HG03060 (cell line): ENCODE measurements at regions not wholly inside any gene's neighbourhood (a gene's known extent, or its start where the extent isn't known, plus 50 kb on each side); places are given as distances from the start of the nearest gene placed in this dataset.
"Not testable (repeated sequence)": the region's sequence is repeated elsewhere in the genome, so short reads cannot be mapped to it uniquely, and the experiment has no call there.

Experiments used
- ATAC-seq: cut with Tn5 transposase; IDR thresholded peaks from one replicate; pipeline ENCODE4 v1.9.1; 2021; ENCODE audit warnings: low read depth, moderate number of reproducible peaks; ENCODE audit not compliant: unreplicated experiment

DNA sequence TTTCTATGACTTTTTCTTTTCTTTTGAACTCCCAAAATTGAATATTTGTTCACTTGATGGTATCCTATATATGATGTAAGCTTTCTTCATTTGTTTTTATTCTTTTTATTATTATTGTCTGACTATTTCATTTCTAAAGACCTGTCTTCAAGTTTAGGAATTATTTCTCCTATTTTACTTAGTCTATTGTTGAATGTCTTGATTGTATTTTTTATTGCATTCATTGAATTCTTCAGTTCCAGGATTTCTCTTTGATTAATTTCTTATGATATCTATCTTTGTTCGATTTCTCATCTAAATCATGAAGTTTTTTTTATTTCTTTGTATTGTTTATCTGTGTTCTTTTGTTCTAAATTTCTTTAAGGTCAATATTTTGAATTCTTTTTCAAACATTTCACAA is 238.8 kb downstream of the TTC6 start:
- no peak for ATAC-seq

DNA sequence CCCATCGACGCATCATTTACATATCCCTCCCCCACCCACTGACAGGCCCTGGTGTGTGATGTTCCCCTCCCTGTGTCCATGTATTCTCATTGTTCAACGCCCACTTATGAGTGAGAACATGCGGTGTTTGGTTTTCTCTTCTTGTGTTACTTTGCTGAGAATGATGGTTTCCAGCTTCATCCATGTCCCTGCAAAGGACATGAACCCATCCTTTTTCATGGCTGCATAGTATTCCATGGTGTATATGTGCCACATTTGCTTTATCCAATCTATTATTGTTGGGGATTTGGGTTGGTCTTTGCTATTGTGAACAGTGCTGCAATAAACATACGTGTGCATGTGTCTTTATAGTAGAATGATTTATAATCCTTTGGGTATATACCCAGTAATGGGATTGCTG is 243.3 kb downstream of the TTC6 start:
- ATAC-seq, result not testable (repeated sequence)

- ATAC-seq, result not testable (repeated sequence)
Observed at GRCh38 chr14:37841039-37841438, 245.6 kb downstream of the TTC6 start.

- ATAC-seq, result no peak
Observed at GRCh38 chr14:37842106-37842505, 246.7 kb downstream of the TTC6 start.

GRCh38 chr14:37843954-37844607 is 248.7 kb downstream of the TTC6 start:
- ATAC-seq, result no peak

GRCh38 chr14:37844614-37845013 is 249.2 kb downstream of the TTC6 start:
- no peak for ATAC-seq

GRCh38 chr14:37848985-37849621 is 253.7 kb downstream of the TTC6 start:
- ATAC-seq, result no peak

DNA sequence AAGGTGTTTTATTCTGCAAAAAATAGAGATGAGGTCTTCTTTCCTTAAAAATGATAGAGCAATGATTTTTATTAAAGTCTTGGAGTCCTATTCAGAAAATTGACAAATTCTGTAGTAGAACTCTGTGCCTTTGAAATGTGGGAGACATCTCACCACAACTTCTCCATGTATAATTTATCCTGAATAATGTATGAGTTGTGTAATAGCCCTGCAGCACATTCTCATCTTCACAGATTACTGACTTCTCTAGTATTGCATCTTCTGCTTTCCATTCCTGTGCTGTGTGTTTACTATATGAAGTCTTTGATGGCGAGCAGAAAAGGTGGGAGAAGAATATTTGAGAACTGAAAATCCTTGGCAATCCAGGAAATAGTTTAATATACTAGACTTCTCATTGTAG is 255.6 kb downstream of the TTC6 start:
- no peak for ATAC-seq

- ATAC-seq, result no peak
Observed at GRCh38 chr14:37855871-37856270, 260.4 kb downstream of the TTC6 start.

GRCh38 chr14:37857774-37858266 is 262.4 kb downstream of the TTC6 start:
- ATAC-seq, result no peak

DNA sequence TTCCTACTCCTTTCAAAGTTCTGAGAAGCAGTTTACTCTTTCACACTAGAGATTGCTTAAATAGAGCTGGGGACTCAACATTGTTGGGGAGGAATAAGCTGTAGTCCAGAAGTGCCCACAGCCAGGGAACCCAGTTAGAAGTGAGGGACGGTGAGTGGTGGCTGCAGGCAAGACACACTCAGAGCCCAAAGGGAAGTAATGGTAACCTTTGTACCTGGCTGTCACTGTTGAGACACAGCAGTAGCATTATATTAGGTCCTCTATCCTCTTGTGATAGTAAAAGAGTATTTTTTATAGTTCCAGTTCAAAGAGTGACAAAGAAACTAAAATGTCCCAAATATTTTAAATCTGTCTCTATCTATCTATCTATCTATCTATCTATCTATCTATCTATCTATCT is 263.3 kb downstream of the TTC6 start:
- ATAC-seq, result no peak

GRCh38 chr14:37859177-37859576 is 263.7 kb downstream of the TTC6 start:
- ATAC-seq, result no peak

GRCh38 chr14:37862263-37862662 is 266.8 kb downstream of the TTC6 start:
- no peak for ATAC-seq

GRCh38 chr14:37864128-37864527 is 268.7 kb downstream of the TTC6 start:
- no peak for ATAC-seq

GRCh38 chr14:37864861-37865718 is 269.7 kb downstream of the TTC6 start:
- ATAC-seq, result no peak

DNA sequence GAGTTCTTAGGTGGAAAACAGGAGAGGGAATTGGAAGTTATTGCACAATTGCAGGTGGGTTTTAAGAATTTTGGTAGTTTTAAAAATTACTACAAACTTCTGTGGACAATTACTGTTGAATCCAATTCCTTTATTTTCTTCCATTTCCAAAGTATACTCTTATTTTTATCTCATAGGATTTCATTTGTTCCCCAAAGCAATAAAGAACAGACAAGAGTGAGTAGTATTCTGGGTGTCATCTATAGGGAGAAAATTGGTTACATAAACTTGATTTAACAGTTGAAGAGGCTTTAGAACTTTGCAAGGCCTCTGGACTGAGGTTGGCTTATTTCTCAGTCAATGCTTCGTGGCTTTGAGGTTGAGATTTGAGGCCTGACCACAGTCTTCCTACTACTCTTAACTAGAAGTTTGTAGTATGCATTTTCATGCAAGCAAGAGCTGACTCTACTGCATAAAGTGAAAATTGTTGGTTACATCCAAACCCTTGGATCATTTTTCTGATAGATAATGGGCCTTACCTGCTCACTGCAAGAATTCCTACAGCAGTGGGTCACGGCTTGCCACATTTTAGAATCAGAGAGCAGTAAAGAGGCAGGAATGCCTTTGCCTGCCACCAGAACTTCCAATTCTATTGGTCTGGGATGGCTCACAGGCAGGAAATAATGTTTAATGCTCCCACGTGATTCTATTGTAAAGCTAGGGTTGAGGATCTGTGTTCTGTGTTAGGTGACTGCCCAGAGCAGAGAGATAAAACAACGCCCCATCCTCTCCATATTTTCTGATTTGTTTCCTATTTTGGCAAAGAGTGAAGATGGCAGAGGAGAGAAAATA is 270.5 kb downstream of the TTC6 start:
- no peak for ATAC-seq

DNA sequence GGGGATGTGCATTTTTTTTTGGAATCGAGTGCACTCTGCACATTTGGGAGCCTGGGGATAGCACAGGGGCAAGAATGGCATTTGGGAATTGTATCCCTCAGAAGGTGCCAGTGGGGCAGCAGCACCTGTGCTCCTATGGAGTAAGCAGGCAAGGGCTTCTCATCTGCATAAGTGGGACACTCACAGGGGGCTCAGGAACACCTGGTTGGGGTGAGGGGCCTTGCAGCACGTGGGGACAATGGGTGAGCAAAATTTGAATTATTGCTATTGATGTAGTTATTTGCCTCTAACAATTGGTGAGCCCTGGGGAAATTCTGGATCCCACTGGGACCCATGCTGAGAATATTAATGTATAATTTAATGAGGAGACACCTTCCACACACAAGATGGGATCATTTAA is 274.2 kb downstream of the TTC6 start:
- ATAC-seq, result no peak

DNA sequence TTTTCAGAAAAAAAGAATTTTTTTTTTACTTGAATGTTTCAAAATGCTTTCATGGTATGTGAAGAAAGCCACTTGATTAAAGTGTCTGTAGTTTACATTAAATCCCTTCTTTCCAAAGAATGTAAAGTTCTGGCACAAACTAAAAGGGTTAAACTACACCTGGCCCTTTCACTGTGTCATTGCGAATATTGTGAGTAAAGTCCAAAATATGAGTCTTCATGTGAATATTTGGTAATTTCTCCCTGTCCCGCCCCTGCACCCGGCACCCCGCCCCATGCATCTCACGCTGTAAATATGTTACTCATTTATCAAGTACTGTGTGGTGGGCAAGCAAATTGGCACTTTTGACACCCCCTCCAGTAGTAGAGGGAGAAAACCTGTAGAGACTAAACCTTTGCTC is 274.7 kb downstream of the TTC6 start:
- ATAC-seq, result no peak

- ATAC-seq, result no peak
Observed at GRCh38 chr14:37870632-37871346, 275.4 kb downstream of the TTC6 start.

DNA sequence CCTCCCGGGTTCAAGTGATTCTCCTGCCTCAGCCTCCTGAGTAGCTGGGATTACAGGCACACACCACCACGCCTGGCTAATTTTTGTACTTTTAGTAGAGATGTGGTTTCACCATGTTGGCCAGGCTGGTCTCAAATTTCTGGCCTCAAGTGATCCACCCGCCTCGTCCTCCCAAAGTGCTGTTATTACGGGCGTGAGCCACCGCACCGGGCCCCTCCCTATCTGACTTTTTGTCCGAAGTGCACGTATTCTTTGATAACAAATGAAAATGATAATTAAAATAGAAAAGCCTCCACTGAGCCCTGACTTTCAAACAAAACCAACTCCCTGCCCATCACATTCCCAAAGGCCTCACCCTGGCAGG is 278.6 kb downstream of the TTC6 start:
- ATAC-seq, result not testable (repeated sequence)
